Uterus (tissue), 2 donors: ENCODE measurements at regions not wholly inside any gene's neighbourhood (a gene's known extent, or its start where the extent isn't known, plus 50 kb on each side); places are given as distances from the start of the nearest gene placed in this dataset.

Experiments
- CTCF ChIP-seq, 4 experiments: fragments of 200-600 bp in 2 of 4; fragments of 450-650 bp in 2 of 4; sonication (generic) in 2 of 4; IDR thresholded peaks; one replicate each; pipeline ENCODE4 v1.5.1; 2016 to 2019; ENCODE audit warnings: antibody characterized with exemption in 4 of 4, mild to moderate bottlenecking in 2 of 4, moderate library complexity in 1 of 4
- POLR2A ChIP-seq, 2 donors: fragments of 450-650 bp; IDR thresholded peaks; one replicate each; pipeline ENCODE4 v1.6.1; 2016; ENCODE audit warnings: antibody characterized with exemption in 2 of 2, mild to moderate bottlenecking in 1 of 2, moderate library complexity in 1 of 2

DNA sequence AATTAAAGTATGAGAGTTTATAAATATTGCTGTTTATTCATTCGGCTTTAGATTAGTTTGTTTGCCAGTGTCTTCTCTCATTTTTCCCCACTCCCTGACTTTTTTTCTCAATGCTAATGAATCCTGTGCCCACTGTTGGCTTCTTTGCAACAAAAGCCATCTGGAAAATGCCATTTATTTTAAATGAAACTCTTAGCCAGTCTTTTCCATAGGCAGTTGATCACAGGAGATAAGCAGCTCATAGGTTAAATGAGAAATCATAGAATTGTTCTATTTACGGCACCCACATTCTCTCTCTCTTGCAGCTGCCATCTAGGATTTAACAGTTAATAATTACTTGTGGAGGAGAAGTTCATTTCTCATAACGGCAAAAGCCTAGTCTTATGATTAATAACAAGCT lies 249.3 kb upstream of the POM121L12 start:
- TF ChIP-seq POLR2A (IDR thresholded peaks at IDR 0.05) (no peak), CTCF (IDR thresholded peaks at IDR 0.05) (no peak)
